Lower lobe of right lung (tissue), 2 donors: ENCODE measurements at regions not wholly inside any gene's neighbourhood (a gene's known extent, or its start where the extent isn't known, plus 50 kb on each side); places are given as distances from the start of the nearest gene placed in this dataset.

Experiments used
- ATAC-seq, 2 donors: fragments of 200-7000 bp; cut with Tn5 transposase; one replicate each; pipeline ENCODE4 v1.9.1; 2020 to 2022; ENCODE audit warnings: mild to moderate bottlenecking in 2 of 2, moderate library complexity in 2 of 2
- DNase-seq: peaks from one replicate; pipeline ENCODE4 v3.0.0-alpha.2; 2020
- H3K27ac ChIP-seq: fragments of 200-600 bp; one replicate; pipeline ENCODE4 v1.8.0; 2022
- H3K27me3 ChIP-seq: fragments of 200-600 bp; one replicate; pipeline ENCODE4 v1.8.0; 2022; ENCODE audit warnings: low read depth
- H3K36me3 ChIP-seq: fragments of 200-600 bp; one replicate; pipeline ENCODE4 v1.8.0; 2022; ENCODE audit warnings: mild to moderate bottlenecking
- H3K4me1 ChIP-seq: fragments of 200-600 bp; one replicate; pipeline ENCODE4 v1.8.0; 2022
- H3K4me3 ChIP-seq: fragments of 200-600 bp; one replicate; pipeline ENCODE4 v1.8.0; 2022; ENCODE audit warnings: mild to moderate bottlenecking
- H3K9me3 ChIP-seq: fragments of 200-600 bp; one replicate; pipeline ENCODE4 v1.8.0; 2022
- intact Hi-C: fragments of 100-400 bp; cut with DNase I; formaldehyde crosslinking; loops from one replicate; pipeline ENCODE4 v1.11.0; 2022
- TF ChIP-seq, protein P1 (sequence below): fragments of 200-600 bp; IDR thresholded peaks from one replicate; pipeline ENCODE4 v1.8.0; 2022; ENCODE audit warnings: antibody characterized with exemption, mild to moderate bottlenecking
- donor health status: DM: no; HTN: yes; CAD: no; lungs with severe emphysema.

DNA sequence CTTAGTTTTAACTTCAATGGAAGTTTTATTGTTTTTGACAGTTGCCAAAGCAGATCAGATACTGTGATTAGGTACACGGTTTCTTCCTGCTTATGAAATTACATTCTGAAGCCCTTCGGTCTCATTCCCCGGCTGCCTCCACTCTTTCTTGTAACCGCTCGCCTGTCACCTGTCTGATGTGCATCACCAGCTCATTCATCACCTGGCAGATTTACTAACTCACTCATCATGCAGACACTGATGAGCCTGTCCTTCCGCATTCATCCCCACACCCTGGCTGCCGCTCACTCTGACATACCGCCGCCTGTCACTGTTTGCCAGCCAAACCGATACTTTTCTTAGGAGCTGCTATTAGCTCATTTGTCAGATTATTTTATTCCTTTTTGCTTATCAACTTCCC lies 82.8 kb upstream of the NSMCE3 start:
- Histone ChIP-seq H3K4me3 (no peak overlapping the region), H3K36me3 (no peaks in the 10 kb centered on the region), H3K9me3 (no peaks in the 10 kb centered on the region), H3K4me1 (no peaks in the 10 kb centered on the region), H3K27me3 (no peaks in the 10 kb centered on the region), H3K27ac (no peak overlapping the region)
- ATAC-seq (no peak), DNase-seq (no peak)
- TF ChIP-seq, protein P1, sequence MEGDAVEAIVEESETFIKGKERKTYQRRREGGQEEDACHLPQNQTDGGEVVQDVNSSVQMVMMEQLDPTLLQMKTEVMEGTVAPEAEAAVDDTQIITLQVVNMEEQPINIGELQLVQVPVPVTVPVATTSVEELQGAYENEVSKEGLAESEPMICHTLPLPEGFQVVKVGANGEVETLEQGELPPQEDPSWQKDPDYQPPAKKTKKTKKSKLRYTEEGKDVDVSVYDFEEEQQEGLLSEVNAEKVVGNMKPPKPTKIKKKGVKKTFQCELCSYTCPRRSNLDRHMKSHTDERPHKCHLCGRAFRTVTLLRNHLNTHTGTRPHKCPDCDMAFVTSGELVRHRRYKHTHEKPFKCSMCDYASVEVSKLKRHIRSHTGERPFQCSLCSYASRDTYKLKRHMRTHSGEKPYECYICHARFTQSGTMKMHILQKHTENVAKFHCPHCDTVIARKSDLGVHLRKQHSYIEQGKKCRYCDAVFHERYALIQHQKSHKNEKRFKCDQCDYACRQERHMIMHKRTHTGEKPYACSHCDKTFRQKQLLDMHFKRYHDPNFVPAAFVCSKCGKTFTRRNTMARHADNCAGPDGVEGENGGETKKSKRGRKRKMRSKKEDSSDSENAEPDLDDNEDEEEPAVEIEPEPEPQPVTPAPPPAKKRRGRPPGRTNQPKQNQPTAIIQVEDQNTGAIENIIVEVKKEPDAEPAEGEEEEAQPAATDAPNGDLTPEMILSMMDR = no peak
- intact Hi-C loops = no loop called here

DNA sequence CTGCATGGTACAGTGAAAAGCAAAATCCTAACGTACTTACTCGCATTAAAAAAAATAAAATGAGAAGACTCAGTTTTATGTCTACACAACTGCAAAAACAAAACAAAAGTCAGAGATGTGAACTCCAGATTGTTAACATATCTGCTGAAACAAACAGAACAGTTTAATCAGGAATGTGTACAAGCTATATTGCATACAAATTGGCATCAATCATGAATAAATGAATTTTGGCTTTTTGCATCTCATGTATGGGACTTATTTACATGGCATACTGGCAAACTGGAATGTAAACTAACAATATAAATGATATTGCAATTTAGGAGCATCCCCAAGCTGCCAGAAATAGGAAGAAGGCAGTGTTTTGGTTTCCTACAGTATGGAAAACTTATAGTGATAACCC lies 79.6 kb upstream of the NSMCE3 start:
- intact Hi-C loops = no loop called here
- Histone ChIP-seq H3K27ac (no peak overlapping the region), H3K4me3 (no peak overlapping the region), H3K9me3 (no peaks in the 10 kb centered on the region), H3K27me3 (no peaks in the 10 kb centered on the region), H3K36me3 (no peaks in the 10 kb centered on the region), H3K4me1 (no peaks in the 10 kb centered on the region)
- TF ChIP-seq, protein P1 = no peak
- no peak for ATAC-seq
- no peak for DNase-seq

DNA sequence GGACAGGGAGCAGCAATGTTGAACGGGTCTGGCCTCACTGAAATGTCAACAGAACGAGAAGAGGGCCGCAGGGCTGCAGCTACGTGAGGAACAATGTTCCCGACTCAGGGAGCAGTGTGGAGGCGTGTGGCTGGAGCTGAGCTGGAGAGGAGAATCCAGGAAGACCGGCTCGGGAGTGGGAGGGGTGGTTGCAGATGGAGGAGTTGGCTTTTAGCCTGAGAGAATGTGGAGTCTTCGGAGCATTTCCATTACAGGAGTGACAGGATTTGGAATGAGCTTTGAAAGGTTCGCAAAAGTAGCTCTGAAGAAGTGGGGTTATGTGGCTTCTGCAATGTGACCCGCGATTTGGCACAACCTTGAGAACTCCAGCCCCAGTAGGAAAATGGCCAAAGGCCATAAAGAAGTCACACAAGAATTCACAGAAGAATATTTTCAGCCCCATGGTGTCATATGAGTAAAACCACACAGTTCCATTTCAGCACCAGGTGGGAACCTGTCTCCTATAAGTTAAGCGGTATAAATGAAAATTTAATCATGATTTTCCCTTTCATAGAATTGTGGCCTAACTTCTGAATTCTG lies 78.8 kb upstream of the NSMCE3 start:
- no peak for DNase-seq
- H3K36me3 ChIP-seq = no peaks in the 10 kb centered on the region
- no peak overlapping the region for H3K4me3 ChIP-seq
- intact Hi-C loops = no loop called here
- H3K4me1 ChIP-seq = no peaks in the 10 kb centered on the region
- no peak for ATAC-seq
- H3K9me3 ChIP-seq = no peaks in the 10 kb centered on the region
- H3K27me3 ChIP-seq = no peaks in the 10 kb centered on the region
- TF ChIP-seq, protein P1 = no peak
- H3K27ac ChIP-seq = no peak overlapping the region

DNA sequence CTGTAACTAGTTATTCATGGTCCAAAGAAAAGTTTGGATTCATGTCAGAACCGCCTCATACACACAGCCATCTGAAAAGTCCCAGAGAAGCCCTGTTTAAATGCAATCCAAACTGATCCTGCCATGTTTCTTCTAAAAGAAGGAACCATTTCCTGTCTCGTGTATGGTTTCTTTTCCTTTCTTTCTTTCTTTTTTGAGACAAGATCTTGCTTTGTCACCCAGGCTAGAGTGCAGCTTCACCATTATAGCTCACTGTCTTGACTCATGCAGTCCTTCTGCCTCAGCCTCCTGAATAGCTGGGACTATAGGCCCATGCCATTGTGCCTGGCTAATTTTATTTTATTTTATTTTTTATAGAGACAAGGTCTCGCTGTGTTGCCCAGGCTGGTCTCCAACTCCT lies 77.4 kb upstream of the NSMCE3 start:
- no peak overlapping the region for H3K4me3 ChIP-seq
- H3K27me3 ChIP-seq = no peaks in the 10 kb centered on the region
- H3K4me1 ChIP-seq = no peaks in the 10 kb centered on the region
- H3K9me3 ChIP-seq = no peaks in the 10 kb centered on the region
- no peak for DNase-seq
- TF ChIP-seq, protein P1 = no peak
- no peaks in the 10 kb centered on the region for H3K36me3 ChIP-seq
- intact Hi-C loops = no loop called here
- ATAC-seq = no peak
- H3K27ac ChIP-seq = no peak overlapping the region

DNA sequence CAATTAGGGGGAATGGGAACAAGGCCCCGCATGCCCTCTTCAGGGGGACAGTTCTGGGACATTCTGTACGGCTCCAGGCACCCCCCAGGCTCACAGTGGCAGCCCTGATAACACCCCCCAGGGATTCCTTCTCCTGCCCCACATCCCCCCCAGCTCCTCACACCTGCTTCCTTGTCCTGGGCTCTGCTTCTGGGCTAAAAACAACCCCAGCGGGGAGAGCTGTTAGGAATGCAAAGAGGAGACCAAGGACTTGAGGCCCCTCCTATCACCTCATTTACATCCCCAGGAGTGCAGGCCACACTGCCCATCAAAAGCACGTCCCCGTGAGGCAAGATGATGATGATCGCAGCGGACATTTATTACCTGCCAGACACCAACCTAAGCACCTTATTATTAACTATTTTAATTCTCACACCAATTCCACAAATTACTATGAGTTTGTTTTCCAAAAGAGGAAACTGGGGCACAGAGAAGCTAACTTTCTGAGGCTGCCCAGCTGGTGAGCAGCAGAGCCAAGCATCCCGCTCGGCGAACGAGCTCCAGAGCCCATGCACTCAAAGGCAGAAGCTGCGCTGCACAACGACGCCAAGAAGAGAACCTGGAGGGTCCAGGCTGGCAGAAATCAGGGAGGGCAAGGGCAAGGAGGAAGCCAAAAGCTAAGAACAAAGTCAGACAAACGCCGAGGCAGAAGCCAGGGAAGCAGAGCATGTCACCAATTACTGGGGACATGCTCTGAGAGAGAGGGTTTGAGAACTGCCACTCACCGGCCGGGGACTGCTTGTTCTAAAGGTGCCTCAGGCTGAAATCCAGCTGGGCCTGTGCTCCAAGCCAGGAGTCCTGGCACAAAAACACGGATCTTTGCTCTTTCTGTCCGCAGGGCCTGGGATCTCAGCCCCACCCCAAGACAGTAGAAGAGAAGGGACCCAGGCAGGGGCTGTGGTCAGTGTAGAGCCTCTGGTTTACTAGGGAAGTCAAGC lies 76.2 kb upstream of the NSMCE3 start:
- DNase-seq (no peak), ATAC-seq (no peak)
- H3K4me1 ChIP-seq = no peaks in the 10 kb centered on the region
- H3K27me3 ChIP-seq = no peaks in the 10 kb centered on the region
- H3K4me3 ChIP-seq = no peak overlapping the region
- no peaks in the 10 kb centered on the region for H3K9me3 ChIP-seq
- no peak overlapping the region for H3K27ac ChIP-seq
- H3K36me3 ChIP-seq = no peaks in the 10 kb centered on the region
- TF ChIP-seq, protein P1 = no peak
- intact Hi-C loops = no loop called here
